OCI-LY7 (cell line): ENCODE measurements at regions not wholly inside any gene's neighbourhood (a gene's known extent, or its start where the extent isn't known, plus 50 kb on each side); places are given as distances from the start of the nearest gene placed in this dataset.

Experiments used
- BruUV-seq: library from RNA; stranded (reverse); fragments of 400-500 nt; replicated peaks from 2 replicates; lab custom pipeline; 2021; lab: Mats Ljungman, UMichigan
- CTCF ChIA-PET: fragments of 300-600 bp; sonication (Branson Sonifier 250); formaldehyde crosslinking; loops from one replicate; lab custom pipeline; 2022; ENCODE audit warnings: antibody characterized with exemption; ENCODE audit not compliant: unreplicated experiment; lab: Charles Lee
- POLR2A ChIA-PET: fragments of 300-600 bp; sonication (Branson Sonifier 250); formaldehyde crosslinking; loops from one replicate; lab custom pipeline; 2022; ENCODE audit warnings: antibody characterized with exemption; lab: Charles Lee
- DNase-seq: peaks from one replicate; pipeline ENCODE4 v3.0.0-alpha.2; 2015; ENCODE audit warnings: low spot score
- H2AFZ ChIP-seq: fragments of 200-600 bp; sonication (generic), shearing (Covaris generic); 2 replicates; pipeline ENCODE4 v1.6.1; 2014; ENCODE audit warnings: mild to moderate bottlenecking, antibody characterized with exemption, low read length, moderate library complexity
- H3K27ac ChIP-seq: fragments of 200-600 bp; sonication (generic); 2 replicates; pipeline ENCODE4 v1.5.1; 2014; ENCODE audit warnings: mixed run types, low read depth, mild to moderate bottlenecking, moderate library complexity, low read length, inconsistent platforms; ENCODE audit not compliant: poor library complexity, severe bottlenecking
- H3K36me3 ChIP-seq: fragments of 200-600 bp; sonication (generic); 2 replicates; pipeline ENCODE4 v1.6.1; 2014; ENCODE audit warnings: mild to moderate bottlenecking, antibody characterized with exemption, low read length, moderate library complexity, mixed read lengths; ENCODE audit not compliant: insufficient read depth
- H3K4me1 ChIP-seq: fragments of 200-600 bp; sonication (generic); 2 replicates; pipeline ENCODE4 v1.5.1; 2014; ENCODE audit warnings: mild to moderate bottlenecking, low read length; ENCODE audit not compliant: insufficient read depth, poor library complexity, severe bottlenecking
- H3K4me2 ChIP-seq: fragments of 200-600 bp; sonication (generic); 2 replicates; pipeline ENCODE4 v1.6.1; 2014; ENCODE audit warnings: mild to moderate bottlenecking, low read length
- H3K4me3 ChIP-seq: fragments of 200-600 bp; sonication (generic); 2 replicates; pipeline ENCODE4 v1.5.1; 2014; ENCODE audit warnings: mild to moderate bottlenecking, low read depth, low read length; ENCODE audit not compliant: poor library complexity, severe bottlenecking
- H3K79me2 ChIP-seq: fragments of 200-600 bp; sonication (generic); 2 replicates; pipeline ENCODE4 v1.6.1; 2016; ENCODE audit warnings: low read depth, mild to moderate bottlenecking, low read length, moderate library complexity, mixed read lengths; ENCODE audit not compliant: insufficient read depth
- H3K9me2 ChIP-seq: fragments of 200-600 bp; sonication (generic); 2 replicates; pipeline ENCODE4 v1.6.1; 2016; ENCODE audit warnings: mild to moderate bottlenecking, low read length, mixed read lengths; ENCODE audit not compliant: insufficient read depth
- H3K9me3 ChIP-seq: fragments of 200-600 bp; sonication (generic); 2 replicates; pipeline ENCODE4 v1.6.1; 2014; ENCODE audit warnings: mild to moderate bottlenecking, mixed run types, low read length, mixed read lengths
- H4K20me1 ChIP-seq: fragments of 200-600 bp; sonication (generic); 2 replicates; pipeline ENCODE4 v1.6.1; 2014; ENCODE audit warnings: mild to moderate bottlenecking, antibody characterized with exemption, low read length, moderate library complexity, mixed read lengths; ENCODE audit not compliant: insufficient read depth
- EZH2phosphoT487 ChIP-seq: fragments of 200-600 bp; sonication (generic); IDR thresholded peaks from 2 replicates; pipeline ENCODE4 v1.6.1; 2018; ENCODE audit warnings: low read depth, borderline replicate concordance, mild to moderate bottlenecking, mixed run types, antibody characterized with exemption, low read length, moderate library complexity, mixed read lengths
- intact Hi-C: fragments of 100-400 bp; cut with micrococcal nuclease; formaldehyde crosslinking; loops from one replicate; pipeline ENCODE4 v1.10.0; 2022; ENCODE audit not compliant: unreplicated experiment
- TF ChIP-seq, protein P1 (sequence below): fragments of 200-600 bp; sonication (generic); conservative IDR thresholded peaks from 2 replicates; pipeline ENCODE4 v1.5.1; 2014; ENCODE audit warnings: mild to moderate bottlenecking, antibody characterized with exemption, low read length, moderate library complexity, mixed read lengths

- DNase-seq: no peak
- CTCF ChIA-PET: no interaction called here
- H3K4me2 ChIP-seq: no peak overlapping the region
- POLR2A ChIA-PET: interaction anchor here (0.6 kb wide), 1 partner anchor 15 kb away, joined by 4 read pairs; no protein-coding TSS in a partner anchor
- no peak overlapping the region for H3K4me3 ChIP-seq
- H3K9me3 ChIP-seq: no peaks in the 10 kb centered on the region
- no peak overlapping the region for H3K27ac ChIP-seq
- no peak overlapping the region for H2AFZ ChIP-seq
- H3K36me3 ChIP-seq: no peaks in the 10 kb centered on the region
- no TSS peak for BruUV-seq
- TF ChIP-seq, protein P1, sequence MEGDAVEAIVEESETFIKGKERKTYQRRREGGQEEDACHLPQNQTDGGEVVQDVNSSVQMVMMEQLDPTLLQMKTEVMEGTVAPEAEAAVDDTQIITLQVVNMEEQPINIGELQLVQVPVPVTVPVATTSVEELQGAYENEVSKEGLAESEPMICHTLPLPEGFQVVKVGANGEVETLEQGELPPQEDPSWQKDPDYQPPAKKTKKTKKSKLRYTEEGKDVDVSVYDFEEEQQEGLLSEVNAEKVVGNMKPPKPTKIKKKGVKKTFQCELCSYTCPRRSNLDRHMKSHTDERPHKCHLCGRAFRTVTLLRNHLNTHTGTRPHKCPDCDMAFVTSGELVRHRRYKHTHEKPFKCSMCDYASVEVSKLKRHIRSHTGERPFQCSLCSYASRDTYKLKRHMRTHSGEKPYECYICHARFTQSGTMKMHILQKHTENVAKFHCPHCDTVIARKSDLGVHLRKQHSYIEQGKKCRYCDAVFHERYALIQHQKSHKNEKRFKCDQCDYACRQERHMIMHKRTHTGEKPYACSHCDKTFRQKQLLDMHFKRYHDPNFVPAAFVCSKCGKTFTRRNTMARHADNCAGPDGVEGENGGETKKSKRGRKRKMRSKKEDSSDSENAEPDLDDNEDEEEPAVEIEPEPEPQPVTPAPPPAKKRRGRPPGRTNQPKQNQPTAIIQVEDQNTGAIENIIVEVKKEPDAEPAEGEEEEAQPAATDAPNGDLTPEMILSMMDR: no peak
- no peak for TF ChIP-seq EZH2phosphoT487
- intact Hi-C loops: no loop called here
- H3K4me1 ChIP-seq: no peaks in the 10 kb centered on the region
- no peaks in the 10 kb centered on the region for H3K9me2 ChIP-seq
- H4K20me1 ChIP-seq: no peaks in the 10 kb centered on the region
- no peaks in the 10 kb centered on the region for H3K79me2 ChIP-seq
Observed at GRCh38 chr15:88975891-88976290, 62.7 kb upstream of the MFGE8 start.

GRCh38 chr15:88976656-88977055, 63.5 kb upstream of the MFGE8 start:
- Histone ChIP-seq H4K20me1 (no peaks in the 10 kb centered on the region), H3K9me2 (no peaks in the 10 kb centered on the region), H3K4me1 (peaks cover 1% of the 10 kb centered on the region), H2AFZ (no peak overlapping the region), H3K4me3 (no peak overlapping the region), H3K4me2 (no peak overlapping the region), H3K36me3 (no peaks in the 10 kb centered on the region), H3K9me3 (no peaks in the 10 kb centered on the region), H3K79me2 (no peaks in the 10 kb centered on the region), H3K27ac (no peak overlapping the region)
- DNase-seq: no peak
- TF ChIP-seq, protein P1: no peak
- intact Hi-C loops: no loop called here
- ChIA-PET CTCF (no interaction called here), POLR2A (no interaction called here)
- BruUV-seq: no TSS peak

DNA sequence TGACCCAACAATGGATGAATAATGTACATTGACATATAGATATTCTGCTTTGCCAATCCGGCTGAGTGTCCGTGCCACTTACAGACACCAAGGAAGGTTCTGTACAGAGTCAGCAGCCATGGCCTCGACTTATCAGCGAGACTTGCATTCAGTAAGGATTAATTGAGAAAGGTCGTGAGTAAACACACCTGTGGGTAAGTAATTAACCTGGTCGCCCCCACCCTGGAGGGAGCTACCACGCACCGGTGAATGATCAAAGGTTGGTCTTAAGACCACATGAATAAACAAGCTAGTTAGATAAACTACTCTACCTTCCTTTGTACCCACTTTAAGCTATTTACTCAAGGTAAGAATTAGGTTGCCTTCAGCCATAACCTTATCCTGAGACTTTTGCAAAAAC, 66.5 kb upstream of the MFGE8 start:
- BruUV-seq: no TSS peak
- no peaks in the 10 kb centered on the region for H3K36me3 ChIP-seq
- no peak overlapping the region for H3K4me2 ChIP-seq
- peaks cover 17% of the 10 kb centered on the region for H3K4me1 ChIP-seq
- no peak overlapping the region for H3K4me3 ChIP-seq
- DNase-seq: no peak
- TF ChIP-seq, protein P1: no peak
- no peak for TF ChIP-seq EZH2phosphoT487
- ChIA-PET POLR2A (interaction anchor here (1.3 kb wide), 1 partner anchor 25 kb away, joined by 3 read pairs; no protein-coding TSS in a partner anchor), CTCF (no interaction called here)
- H4K20me1 ChIP-seq: no peaks in the 10 kb centered on the region
- no peak overlapping the region for H3K27ac ChIP-seq
- H3K9me2 ChIP-seq: no peaks in the 10 kb centered on the region
- intact Hi-C loops: no loop called here
- no peaks in the 10 kb centered on the region for H3K79me2 ChIP-seq
- H2AFZ ChIP-seq: no peak overlapping the region
- no peaks in the 10 kb centered on the region for H3K9me3 ChIP-seq
